Thyroid gland (tissue), 4 donors: ENCODE measurements at regions not wholly inside any gene's neighbourhood (a gene's known extent, or its start where the extent isn't known, plus 50 kb on each side); places are given as distances from the start of the nearest gene placed in this dataset.
A peak's percentile ranks its signal among the peaks of the same experiment; 100 is the strongest.

Source experiments
- DNase-seq, 2 donors: peaks; one replicate each; pipeline ENCODE4 v3.0.0-alpha.2; 2019
- H3K27ac ChIP-seq, 3 donors: fragments of 200-600 bp; sonication (generic); 1 replicate in 2 of 3; 2 replicates in 1 of 3; pipeline ENCODE4 v1.5.1; 2016 to 2019; ENCODE audit warnings: mild to moderate bottlenecking in 1 of 3, moderate library complexity in 1 of 3
- H3K27me3 ChIP-seq: fragments of 200-600 bp; sonication (generic); one replicate; pipeline ENCODE4 v1.5.1; 2019
- H3K36me3 ChIP-seq, 2 donors: fragments of 200-600 bp; sonication (generic); one replicate each; pipeline ENCODE4 v1.5.1; 2016 to 2019
- H3K4me1 ChIP-seq, 2 donors: fragments of 200-600 bp; sonication (generic); one replicate each; pipeline ENCODE4 v1.5.1; 2017 to 2019
- H3K4me3 ChIP-seq, 3 donors: fragments of 200-600 bp; sonication (generic); replicated peaks in 1 of 3; 1 replicate in 2 of 3; 2 replicates in 1 of 3; pipeline ENCODE4 v1.5.1; 2016; ENCODE audit warnings: mild to moderate bottlenecking in 1 of 3
- H3K9me3 ChIP-seq: fragments of 200-600 bp; sonication (generic); one replicate; pipeline ENCODE4 v1.5.1; 2017
- POLR2A ChIP-seq, 2 donors: fragments of 450-650 bp; IDR thresholded peaks; one replicate each; pipeline ENCODE4 v1.6.1; 2017; ENCODE audit warnings: antibody characterized with exemption in 2 of 2, mild to moderate bottlenecking in 2 of 2, moderate library complexity in 1 of 2
- WGBS, 2 donors: methylation state at CpG; one replicate each; pipeline ENCODE4 v1.1.5; 2017; 5-methylcytosine and 5-hydroxymethylcytosine counted together
- intact Hi-C: fragments of 100-400 bp; cut with DNase I; formaldehyde crosslinking; loops from one replicate; pipeline ENCODE4 v1.15.1; 2023
- TF ChIP-seq, protein P1 (sequence below), 6 experiments: fragments of 200-600 bp in 3 of 6; fragments of 450-650 bp in 3 of 6; sonication (generic) in 3 of 6; IDR thresholded peaks; one replicate each; pipeline ENCODE4 v1.5.1; 2016 to 2019; ENCODE audit warnings: antibody characterized with exemption in 6 of 6, mild to moderate bottlenecking in 2 of 6, inconsistent platforms in 1 of 6, moderate library complexity in 1 of 6

DNA sequence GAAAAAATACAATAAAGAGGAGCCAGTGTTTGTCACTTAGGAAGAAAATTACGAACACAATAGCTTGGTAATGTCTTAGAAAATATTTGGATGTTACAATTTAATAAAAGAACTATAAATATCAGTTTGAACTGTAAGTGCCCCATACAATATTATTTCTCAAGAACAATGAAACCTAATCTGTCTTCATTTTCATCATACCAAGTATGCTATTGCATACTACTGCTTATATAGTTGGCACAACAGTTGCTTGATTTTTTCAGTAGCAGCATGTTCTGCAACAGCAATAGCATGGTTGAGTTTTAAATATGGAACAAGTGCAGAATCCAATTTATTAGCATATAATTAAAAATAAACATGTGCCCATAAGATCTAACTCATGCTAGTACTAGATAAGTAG is 564.6 kb downstream of the C12orf50 start:
- no peak overlapping the region for H3K27ac ChIP-seq
- no peak for DNase-seq
- TF ChIP-seq POLR2A (IDR thresholded peaks at IDR 0.05), result no peak
- TF ChIP-seq, protein P1, sequence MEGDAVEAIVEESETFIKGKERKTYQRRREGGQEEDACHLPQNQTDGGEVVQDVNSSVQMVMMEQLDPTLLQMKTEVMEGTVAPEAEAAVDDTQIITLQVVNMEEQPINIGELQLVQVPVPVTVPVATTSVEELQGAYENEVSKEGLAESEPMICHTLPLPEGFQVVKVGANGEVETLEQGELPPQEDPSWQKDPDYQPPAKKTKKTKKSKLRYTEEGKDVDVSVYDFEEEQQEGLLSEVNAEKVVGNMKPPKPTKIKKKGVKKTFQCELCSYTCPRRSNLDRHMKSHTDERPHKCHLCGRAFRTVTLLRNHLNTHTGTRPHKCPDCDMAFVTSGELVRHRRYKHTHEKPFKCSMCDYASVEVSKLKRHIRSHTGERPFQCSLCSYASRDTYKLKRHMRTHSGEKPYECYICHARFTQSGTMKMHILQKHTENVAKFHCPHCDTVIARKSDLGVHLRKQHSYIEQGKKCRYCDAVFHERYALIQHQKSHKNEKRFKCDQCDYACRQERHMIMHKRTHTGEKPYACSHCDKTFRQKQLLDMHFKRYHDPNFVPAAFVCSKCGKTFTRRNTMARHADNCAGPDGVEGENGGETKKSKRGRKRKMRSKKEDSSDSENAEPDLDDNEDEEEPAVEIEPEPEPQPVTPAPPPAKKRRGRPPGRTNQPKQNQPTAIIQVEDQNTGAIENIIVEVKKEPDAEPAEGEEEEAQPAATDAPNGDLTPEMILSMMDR (IDR thresholded peaks at IDR 0.05), result no peak
- no peak overlapping the region for H3K4me3 ChIP-seq
- no peaks in the 10 kb centered on the region for H3K4me1 ChIP-seq
- WGBS, 2 donors, result 87 to 90% methylated on average over 1 of the region's 1 CpG
- no peaks in the 10 kb centered on the region for H3K9me3 ChIP-seq
- intact Hi-C loops, result no loop called here
- no peaks in the 10 kb centered on the region for H3K36me3 ChIP-seq
- H3K27me3 ChIP-seq, result no peaks in the 10 kb centered on the region

DNA sequence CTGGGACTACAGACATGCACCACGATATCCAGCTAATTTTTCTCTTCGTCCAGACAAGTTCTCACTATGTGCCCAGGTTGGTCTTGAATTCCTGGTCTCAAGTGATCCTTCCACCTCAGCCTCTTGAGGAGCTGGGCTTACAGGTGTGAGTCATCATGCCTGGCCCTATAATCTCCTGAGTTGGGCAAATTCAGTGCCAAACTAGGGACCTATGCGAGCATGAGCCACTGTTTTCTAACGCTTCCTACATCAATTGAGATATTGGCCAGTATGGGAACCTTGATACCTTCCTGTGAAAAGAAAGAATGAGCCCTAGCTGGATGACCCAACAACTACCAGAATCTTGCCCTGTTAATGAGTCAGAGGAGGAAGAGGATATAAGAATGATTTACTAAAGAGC is 585.2 kb downstream of the C12orf50 start:
- no peak overlapping the region for H3K27ac ChIP-seq
- 92 to 96% methylated on average over 4 of the region's 4 CpGs for WGBS, 2 donors

DNA sequence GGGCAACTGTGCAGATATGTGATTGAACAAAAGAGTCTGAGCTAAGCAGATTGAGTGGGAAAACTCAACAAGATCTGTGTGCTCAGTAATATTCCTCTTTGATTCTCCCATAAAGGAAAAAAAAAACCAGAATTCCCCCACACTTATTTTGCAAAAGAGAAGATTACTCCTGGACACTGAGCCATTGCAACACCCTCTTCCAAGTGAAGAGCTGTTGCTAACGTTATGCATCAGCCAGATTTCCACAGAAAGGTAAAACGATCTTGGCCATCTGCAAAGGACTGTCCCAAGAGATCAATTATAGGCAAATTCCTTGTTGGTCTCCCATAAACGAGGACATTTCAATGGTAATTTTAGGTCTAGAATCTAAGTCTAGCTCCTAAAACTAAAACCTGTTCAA is 587.7 kb downstream of the C12orf50 start:
- Histone ChIP-seq H3K36me3 (no peaks in the 10 kb centered on the region), H3K27ac (no peak overlapping the region), H3K4me1 (no peaks in the 10 kb centered on the region), H3K27me3 (no peaks in the 10 kb centered on the region), H3K9me3 (no peaks in the 10 kb centered on the region), H3K4me3 (no peak overlapping the region)
- no peak for DNase-seq
- TF ChIP-seq, protein P1 (IDR thresholded peaks at IDR 0.05), result no peak
- TF ChIP-seq POLR2A (IDR thresholded peaks at IDR 0.05), result no peak
- 61 to 64% methylated on average over 3 of the region's 3 CpGs for WGBS, 2 donors
- intact Hi-C loops, result no loop called here

More for the DNA sequence above, 585.2 kb downstream of the C12orf50 start:
- Histone ChIP-seq H3K27me3 (no peaks in the 10 kb centered on the region), H3K4me1 (no peaks in the 10 kb centered on the region), H3K36me3 (no peaks in the 10 kb centered on the region), H3K9me3 (no peaks in the 10 kb centered on the region), H3K4me3 (no peak overlapping the region)
- intact Hi-C loops, result no loop called here
- TF ChIP-seq POLR2A (IDR thresholded peaks at IDR 0.05), result no peak
- TF ChIP-seq, protein P1 (IDR thresholded peaks at IDR 0.05), result no peak
- no peak for DNase-seq

DNA sequence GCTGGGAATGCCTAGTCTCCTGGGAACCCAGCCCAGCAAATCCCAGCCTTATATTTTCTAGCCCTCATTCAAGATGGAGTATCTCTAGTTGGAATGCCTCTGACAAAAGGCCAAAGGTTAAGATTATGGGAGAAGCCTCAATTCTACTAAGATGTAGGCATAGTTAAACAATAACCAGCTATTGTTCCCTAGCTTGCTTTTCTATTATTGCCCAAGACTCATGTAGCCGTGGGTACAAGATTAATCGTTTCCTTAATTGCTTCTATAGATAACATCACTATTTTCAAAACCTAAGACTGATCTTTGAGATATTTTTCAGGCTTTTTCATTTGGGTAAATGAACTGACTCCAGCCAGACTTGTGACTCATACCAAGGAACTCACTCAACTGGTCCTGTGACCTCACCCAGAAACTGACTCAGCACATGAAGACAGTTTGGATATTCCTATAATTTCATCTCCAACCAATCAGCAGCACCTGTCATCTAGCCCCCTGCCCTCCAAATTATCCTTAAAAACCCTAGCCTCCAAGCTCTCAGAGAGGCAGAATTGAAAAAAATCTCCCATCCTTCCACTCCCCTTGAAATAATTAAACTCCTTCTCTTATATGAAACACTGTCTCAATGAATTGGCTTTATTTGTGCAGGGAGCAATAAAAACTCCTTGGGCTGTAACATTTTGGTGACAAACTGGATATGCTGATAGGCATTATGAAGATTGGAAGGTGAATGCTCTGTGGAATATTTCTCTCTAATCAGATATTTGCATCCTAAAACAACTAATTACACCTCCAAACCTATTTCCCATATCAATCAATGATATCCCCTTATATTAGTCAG is 589.0 kb downstream of the C12orf50 start:
- intact Hi-C loops, result no loop called here
- Histone ChIP-seq H3K9me3 (no peaks in the 10 kb centered on the region), H3K4me3 (no peak overlapping the region), H3K36me3 (no peaks in the 10 kb centered on the region), H3K27ac (no peak overlapping the region), H3K27me3 (no peaks in the 10 kb centered on the region), H3K4me1 (no peaks in the 10 kb centered on the region)
- TF ChIP-seq POLR2A (IDR thresholded peaks at IDR 0.05), result no peak
- TF ChIP-seq, protein P1 (IDR thresholded peaks at IDR 0.05), result no peak
- peak in 1 of 2 donors; percentile 16 for DNase-seq
- 20 to 43% methylated on average over 2 of the region's 2 CpGs for WGBS, 2 donors

DNA sequence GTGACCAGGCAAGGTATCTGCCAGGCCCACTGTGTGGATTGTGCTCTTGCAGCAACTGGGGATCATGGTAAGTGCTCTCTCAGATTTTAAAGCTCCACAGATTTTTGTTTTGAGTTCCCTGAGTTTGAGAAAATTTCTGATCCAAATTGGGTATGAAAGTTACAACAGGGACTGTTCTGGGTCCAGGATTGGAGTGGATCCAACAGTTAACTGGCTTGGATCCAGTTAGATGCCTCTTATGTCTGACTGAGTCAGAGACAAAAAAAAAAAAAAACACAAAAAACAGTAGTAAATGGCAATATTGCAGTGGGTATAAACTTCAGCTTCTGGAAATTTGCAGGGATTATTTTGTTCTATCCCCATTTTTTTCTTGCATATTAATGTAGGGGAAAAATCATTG is 598.8 kb downstream of the C12orf50 start:
- no peak for DNase-seq
- no peaks in the 10 kb centered on the region for H3K9me3 ChIP-seq
- no peak overlapping the region for H3K27ac ChIP-seq
- no peaks in the 10 kb centered on the region for H3K27me3 ChIP-seq
- TF ChIP-seq, protein P1 (IDR thresholded peaks at IDR 0.05), result no peak
- no peak for TF ChIP-seq POLR2A (IDR thresholded peaks at IDR 0.05)
- no peaks in the 10 kb centered on the region for H3K4me1 ChIP-seq
- H3K36me3 ChIP-seq, result no peaks in the 10 kb centered on the region
- no peak overlapping the region for H3K4me3 ChIP-seq
- intact Hi-C loops, result no loop called here
